Right forelimb (tissue), 1 donor: ENCODE measurements at regions not wholly inside any gene's neighbourhood (a gene's known extent, or its start where the extent isn't known, plus 50 kb on each side); places are given as distances from the start of the nearest gene placed in this dataset.
"Not testable (repeated sequence)": the region's sequence is repeated elsewhere in the genome, so short reads cannot be mapped to it uniquely, and the experiment has no call there.

Source experiments
- DNase-seq: peaks from one replicate; pipeline ENCODE4 v3.0.0-alpha.2; 2018

GRCh38 chr10:2918489-2918888, 148.9 kb upstream of the PFKP start:
- no peak for DNase-seq

GRCh38 chr10:2917926-2918325, 149.4 kb upstream of the PFKP start:
- no peak for DNase-seq

- DNase-seq = no peak
Measured at GRCh38 chr10:2915412-2915811, 151.9 kb upstream of the PFKP start.

- DNase-seq = no peak
Measured at GRCh38 chr10:2914741-2915140, 152.6 kb upstream of the PFKP start.

GRCh38 chr10:2913474-2913873, 153.9 kb upstream of the PFKP start:
- DNase-seq = no peak

- DNase-seq = no peak
Measured at GRCh38 chr10:2910656-2911055, 156.7 kb upstream of the PFKP start.

- no peak for DNase-seq
Measured at GRCh38 chr10:2909921-2910320, 157.4 kb upstream of the PFKP start.

- no peak for DNase-seq
Measured at GRCh38 chr10:2908851-2909630, 158.3 kb upstream of the PFKP start.

GRCh38 chr10:2906974-2907373, 160.4 kb upstream of the PFKP start:
- no peak for DNase-seq

GRCh38 chr10:2905851-2906250, 161.5 kb upstream of the PFKP start:
- DNase-seq = no peak

- DNase-seq = no peak
Measured at GRCh38 chr10:2900530-2900929, 166.8 kb upstream of the PFKP start.

GRCh38 chr10:2899246-2899951, 167.9 kb upstream of the PFKP start:
- DNase-seq = no peak

GRCh38 chr10:2898509-2898860, 168.9 kb upstream of the PFKP start:
- no peak for DNase-seq

GRCh38 chr10:2897619-2898508, 169.5 kb upstream of the PFKP start:
- DNase-seq = no peak

- not testable (repeated sequence) for DNase-seq
Measured at GRCh38 chr10:2896334-2896733, 171.0 kb upstream of the PFKP start.

- no peak for DNase-seq
Measured at GRCh38 chr10:2895594-2896196, 171.7 kb upstream of the PFKP start.

- no peak for DNase-seq
Measured at GRCh38 chr10:2893991-2894390, 173.4 kb upstream of the PFKP start.

- no peak for DNase-seq
Measured at GRCh38 chr10:2893158-2893845, 174.0 kb upstream of the PFKP start.

GRCh38 chr10:2891770-2892124, 175.6 kb upstream of the PFKP start:
- no peak for DNase-seq

- DNase-seq = no peak
Measured at GRCh38 chr10:2891073-2891769, 176.1 kb upstream of the PFKP start.

GRCh38 chr10:2890093-2890492, 177.3 kb upstream of the PFKP start:
- no peak for DNase-seq

- DNase-seq = no peak
Measured at GRCh38 chr10:2888403-2889004, 178.8 kb upstream of the PFKP start.
